K562 (cell line): ENCODE measurements at regions not wholly inside any gene's neighbourhood (a gene's known extent, or its start where the extent isn't known, plus 50 kb on each side); places are given as distances from the start of the nearest gene placed in this dataset.

Source experiments
- ATAC-seq: fragments of 200-7000 bp; cut with Tn5 transposase; 3 replicates; pipeline ENCODE4 v1.9.1; 2020; ENCODE audit warnings: moderate library complexity
- BruUV-seq: library from RNA; stranded (reverse); fragments of 400-500 nt; replicated peaks from 2 replicates; lab custom pipeline; 2021; lab: Mats Ljungman, UMichigan
- CTCF ChIA-PET: fragments of 300-600 bp; formaldehyde crosslinking; extraction: SDS; loops from one replicate; lab custom pipeline; 2021; ENCODE audit warnings: low intra/inter-chr PET ratio; lab: Yijun Ruan, JAX
- POLR2A ChIA-PET: fragments of 300-600, 350-650 bp; sonication (Branson Sonifier 250); formaldehyde crosslinking; extraction: SDS; loops from one replicate; lab custom pipeline; 2021; ENCODE audit warnings: antibody characterized with exemption, inconsistent platforms; lab: Yijun Ruan, JAX
- DNase-seq, 4 experiments: peaks; one replicate each; pipeline versions ENCODE4 v3.0.0 to v3.0.0-alpha.2; 2011 to 2018; ENCODE audit warnings: low spot score in 3 of 4, mixed read lengths in 3 of 4; ENCODE audit errors: extremely low read depth in 1 of 4
- FAIRE-seq: peaks from 2 replicates; lab custom pipeline; 2011; peaks lifted over from hg19 to GRCh38; lab: Jason Lieb, UNC
- H2AFZ ChIP-seq: 2 replicates; pipeline ENCODE4 v1.6.0; 2011; ENCODE audit warnings: low read depth, low read length, control low read depth, inconsistent platforms
- H3K27ac ChIP-seq: fragments of 200-600 bp; 3 replicates; pipeline ENCODE4 v1.8.0; 2011; ENCODE audit warnings: low read depth, mild to moderate bottlenecking, control low read depth, inconsistent platforms, low read length, moderate library complexity, mixed read lengths; ENCODE audit errors: extremely low read depth
- H3K27me3 ChIP-seq, 2 experiments: fragments of 300-600 bp in 1 of 2; 2 replicates in 1 of 2; 3 replicates in 1 of 2; pipeline versions ENCODE4 v1.6.0 to v1.8.0; 2011; ENCODE audit warnings: inconsistent platforms in 2 of 2, low read length in 2 of 2, mild to moderate bottlenecking in 1 of 2, mixed read lengths in 1 of 2, moderate library complexity in 1 of 2; ENCODE audit not compliant: control insufficient read depth in 2 of 2, insufficient read depth in 2 of 2
- H3K36me3 ChIP-seq: fragments of 300-600 bp; 3 replicates; pipeline ENCODE4 v1.8.0; 2011; ENCODE audit warnings: mild to moderate bottlenecking, low read length, inconsistent platforms; ENCODE audit not compliant: control insufficient read depth, insufficient read depth
- H3K4me1 ChIP-seq, 2 experiments: fragments of 200-600 bp in 1 of 2; replicated peaks in 1 of 2; 2 replicates in 1 of 2; 3 replicates in 1 of 2; pipeline versions ENCODE4 v1.5.1 to v1.8.0; 2011; ENCODE audit warnings: inconsistent platforms in 2 of 2, low read length in 2 of 2, mild to moderate bottlenecking in 1 of 2, mixed read lengths in 1 of 2, moderate library complexity in 1 of 2; ENCODE audit not compliant: control insufficient read depth in 2 of 2, insufficient read depth in 2 of 2
- H3K4me2 ChIP-seq: 2 replicates; pipeline ENCODE4 v1.6.1; 2011; ENCODE audit warnings: low read length, control low read depth, inconsistent platforms, mixed read lengths; ENCODE audit not compliant: insufficient read depth
- H3K4me3 ChIP-seq: fragments of 200-600 bp; sonication (generic), shearing (Covaris generic); 2 replicates; pipeline ENCODE4 v1.5.1; 2016; ENCODE audit warnings: control low read depth, inconsistent platforms
- H3K79me2 ChIP-seq: fragments of 200-600 bp; 3 replicates; pipeline ENCODE4 v1.8.0; 2011; ENCODE audit warnings: low read length, inconsistent platforms; ENCODE audit not compliant: control insufficient read depth, insufficient read depth
- H3K9ac ChIP-seq, 2 experiments: 2 replicates each; pipeline versions ENCODE4 v1.6.0 to v1.6.1; 2011; ENCODE audit warnings: low read depth in 2 of 2, low read length in 2 of 2, control low read depth in 1 of 2, inconsistent platforms in 1 of 2, mild to moderate bottlenecking in 1 of 2, mixed read lengths in 1 of 2; ENCODE audit not compliant: insufficient read depth in 1 of 2
- H3K9me1 ChIP-seq: one replicate; pipeline ENCODE4 v1.6.0; 2011; ENCODE audit warnings: inconsistent platforms, mild to moderate bottlenecking, low read length, moderate library complexity; ENCODE audit not compliant: control insufficient read depth, insufficient read depth
- H3K9me3 ChIP-seq: replicated peaks from 2 replicates; pipeline ENCODE4 v1.5.1; 2011; ENCODE audit warnings: low read depth, low read length, inconsistent platforms; ENCODE audit not compliant: control insufficient read depth, insufficient read depth
- H4K20me1 ChIP-seq: replicated peaks from 2 replicates; pipeline ENCODE4 v1.6.1; 2011; ENCODE audit warnings: low read length, inconsistent platforms, mixed read lengths; ENCODE audit not compliant: control insufficient read depth, insufficient read depth
- ATF3 ChIP-seq, 2 experiments: fragments of 450-650 bp in 1 of 2; sonication (generic) in 1 of 2; formaldehyde crosslinking in 1 of 2; IDR thresholded peaks in 1 of 2; conservative IDR thresholded peaks in 1 of 2; 2 replicates each; pipeline versions ENCODE4 v1.6.1 to v1.8.1; 2016 to 2023; ENCODE audit warnings: mild to moderate bottlenecking in 2 of 2, moderate library complexity in 2 of 2, inconsistent platforms in 1 of 2, missing genetic modification reagents in 1 of 2
- CEBPB ChIP-seq: fragments of 450-650 bp; IDR thresholded peaks from 2 replicates; pipeline ENCODE4 v1.6.1; 2016; ENCODE audit warnings: missing genetic modification characterization, missing compliant biosample characterization
- GTF2A2 ChIP-seq: IDR thresholded peaks from 2 replicates; pipeline ENCODE4 v1.6.1; 2016; ENCODE audit warnings: mild to moderate bottlenecking, missing genetic modification characterization, missing compliant biosample characterization
- HNRNPLL ChIP-seq: fragments of 200-400 bp; formaldehyde crosslinking; IDR thresholded peaks from 2 replicates; pipeline ENCODE4 v1.6.1; 2017; ENCODE audit warnings: low read length, low read depth, mild to moderate bottlenecking; ENCODE audit not compliant: poor library complexity, severe bottlenecking
- KAT7 ChIP-seq: sonication (generic); formaldehyde crosslinking; IDR thresholded peaks from 2 replicates; pipeline ENCODE4 v1.8.0; 2022; ENCODE audit warnings: missing genetic modification reagents, mild to moderate bottlenecking, borderline replicate concordance
- KDM5B ChIP-seq: fragments of 200-600 bp; sonication (generic); IDR thresholded peaks from 2 replicates; pipeline ENCODE4 v1.6.1; 2012; ENCODE audit warnings: low read depth, mild to moderate bottlenecking, moderate library complexity, low read length, control low read depth, inconsistent platforms; ENCODE audit not compliant: insufficient replicate concordance
- NR4A1 ChIP-seq, 2 experiments: fragments of 250-450 bp in 1 of 2; fragments of 450-650 bp in 1 of 2; sonication (Bioruptor Pico) in 1 of 2; IDR thresholded peaks; 2 replicates each; pipeline versions ENCODE4 v1.4.0 to v1.6.1; 2016 to 2020; ENCODE audit warnings: mild to moderate bottlenecking in 2 of 2, missing compliant biosample characterization in 1 of 2, missing genetic modification characterization in 1 of 2, moderate library complexity in 1 of 2
- SMAD3 ChIP-seq: fragments of 450-650 bp; formaldehyde crosslinking; conservative IDR thresholded peaks from 2 replicates; pipeline ENCODE4 v1.4.0; 2020; ENCODE audit warnings: mild to moderate bottlenecking
- SMARCE1 ChIP-seq: fragments of 450-650 bp; IDR thresholded peaks from 2 replicates; pipeline ENCODE4 v1.7.1; 2016; ENCODE audit warnings: mild to moderate bottlenecking
- TOE1 ChIP-seq, 2 experiments: fragments of 450-650 bp in 1 of 2; sonication (generic) in 1 of 2; formaldehyde crosslinking in 1 of 2; IDR thresholded peaks; 2 replicates each; pipeline versions ENCODE4 v1.7.1 to v1.8.0; 2016 to 2022; ENCODE audit warnings: borderline replicate concordance in 2 of 2, mild to moderate bottlenecking in 2 of 2, antibody characterized with exemption in 1 of 2, inconsistent platforms in 1 of 2, low read depth in 1 of 2, missing genetic modification reagents in 1 of 2, moderate library complexity in 1 of 2
- ZNF354B ChIP-seq: fragments of 250-450 bp; sonication (Bioruptor Pico); IDR thresholded peaks from 2 replicates; pipeline ENCODE4 v1.4.0; 2020
- ZNF644 ChIP-seq: fragments of 200-800 bp; sonication (Bioruptor generic); IDR thresholded peaks from 2 replicates; pipeline ENCODE4 v1.6.1; 2016; ENCODE audit warnings: low read depth, missing genetic modification characterization, missing compliant biosample characterization
- WGBS: fragments of 100-300 bp; shearing (Covaris generic); methylation state at CpG from one replicate; pipeline ENCODE4 v1.1.6; 2016; ENCODE audit warnings: low coverage, mixed read lengths; ENCODE audit not compliant: insufficient coverage; ENCODE audit errors: missing lambda C conversion rate; 5-methylcytosine and 5-hydroxymethylcytosine counted together
- in situ Hi-C: fragments of 300-500 bp; cut with MboI; formaldehyde crosslinking; loops from 4 replicates; pipeline ENCODE4 v1.15.0; 2018; ENCODE audit warnings: inconsistent platforms, mixed read lengths
- intact Hi-C: fragments of 100-400 bp; cut with micrococcal nuclease; formaldehyde crosslinking; loops from 2 replicates; pipeline ENCODE4 v1.14.2; 2022
- TF ChIP-seq, protein P1 (sequence below): sonication (generic); formaldehyde crosslinking; IDR thresholded peaks from 2 replicates; pipeline ENCODE4 v1.8.0; 2022; ENCODE audit warnings: missing genetic modification reagents, mild to moderate bottlenecking, borderline replicate concordance
- TF ChIP-seq, protein P2 (sequence below): fragments of 150-350 bp; IDR thresholded peaks from 2 replicates; pipeline ENCODE4 v1.6.1; 2014; ENCODE audit warnings: low read depth, mild to moderate bottlenecking, low read length, borderline replicate concordance

- 16% methylated on average over 31 of the region's 31 CpGs for WGBS
- ChIA-PET CTCF (no interaction called here), POLR2A (interaction anchor here (0.9 to 1.3 kb wide), 2 partner anchors 9 to 12 kb away, joined by 3 to 4 read pairs; no protein-coding TSS in a partner anchor)
- no peaks in the 10 kb centered on the region for H3K9me3 ChIP-seq
- H3K27ac ChIP-seq, result no peak overlapping the region
- H3K4me2 ChIP-seq, result no peak overlapping the region
- H3K36me3 ChIP-seq, result no peaks in the 10 kb centered on the region
- FAIRE-seq (no peak), DNase-seq (peak in 2 of 4 experiments; percentile 36 to 48), ATAC-seq (no peak)
- intact Hi-C loops, result no loop called here
- H3K4me3 ChIP-seq, result no peak overlapping the region
- no TSS peak for BruUV-seq
- in situ Hi-C loops, result loop anchor here (10.0 kb wide), 1 partner anchor 423 kb away; no protein-coding TSS in a partner anchor
- no peak overlapping the region for H2AFZ ChIP-seq
- H4K20me1 ChIP-seq, result peaks cover 2% of the 10 kb centered on the region; the same call in 1 of the 2 replicates
- peaks cover 11 to 12% of the 10 kb centered on the region in 2 experiments for H3K4me1 ChIP-seq
- no peak overlapping the region for H3K9ac ChIP-seq
- peaks cover 25 to 35% of the 10 kb centered on the region in 2 experiments; a peak in 4 of 5 replicates for H3K27me3 ChIP-seq
- no peaks in the 10 kb centered on the region for H3K79me2 ChIP-seq
- H3K9me1 ChIP-seq, result no peaks in the 10 kb centered on the region
- peak; percentile 93 for TF ChIP-seq ATF3 (IDR thresholded peaks at IDR 0.05)
- TF ChIP-seq ATF3 (CRISPR knock-in tag; conservative IDR thresholded peaks at IDR 0.05), result no peak
- no peak for TF ChIP-seq KAT7
- TF ChIP-seq TOE1 (IDR thresholded peaks at IDR 0.05; ENCODE audit: borderline replicate concordance), result no peak
- TF ChIP-seq TOE1 (CRISPR knock-in tag; IDR thresholded peaks at IDR 0.05; ENCODE audit: borderline replicate concordance, low read depth), result no peak
- no peak for TF ChIP-seq NR4A1 (CRISPR knock-in tag; IDR thresholded peaks at IDR 0.05)
- TF ChIP-seq NR4A1 (tag; IDR thresholded peaks at IDR 0.05), result no peak
- no peak for TF ChIP-seq KDM5B
- TF ChIP-seq, protein P1, sequence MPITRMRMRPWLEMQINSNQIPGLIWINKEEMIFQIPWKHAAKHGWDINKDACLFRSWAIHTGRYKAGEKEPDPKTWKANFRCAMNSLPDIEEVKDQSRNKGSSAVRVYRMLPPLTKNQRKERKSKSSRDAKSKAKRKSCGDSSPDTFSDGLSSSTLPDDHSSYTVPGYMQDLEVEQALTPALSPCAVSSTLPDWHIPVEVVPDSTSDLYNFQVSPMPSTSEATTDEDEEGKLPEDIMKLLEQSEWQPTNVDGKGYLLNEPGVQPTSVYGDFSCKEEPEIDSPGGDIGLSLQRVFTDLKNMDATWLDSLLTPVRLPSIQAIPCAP (CRISPR knock-in tag), result no peak
- TF ChIP-seq SMARCE1, result no peak
- no peak for TF ChIP-seq ZNF354B
- TF ChIP-seq HNRNPLL, result peak; percentile 99
- no peak for TF ChIP-seq SMAD3 (CRISPR knock-in tag)
- no peak for TF ChIP-seq GTF2A2
- no peak for TF ChIP-seq ZNF644 (tag)
- peak; percentile 87 for TF ChIP-seq CEBPB
- TF ChIP-seq, protein P2, sequence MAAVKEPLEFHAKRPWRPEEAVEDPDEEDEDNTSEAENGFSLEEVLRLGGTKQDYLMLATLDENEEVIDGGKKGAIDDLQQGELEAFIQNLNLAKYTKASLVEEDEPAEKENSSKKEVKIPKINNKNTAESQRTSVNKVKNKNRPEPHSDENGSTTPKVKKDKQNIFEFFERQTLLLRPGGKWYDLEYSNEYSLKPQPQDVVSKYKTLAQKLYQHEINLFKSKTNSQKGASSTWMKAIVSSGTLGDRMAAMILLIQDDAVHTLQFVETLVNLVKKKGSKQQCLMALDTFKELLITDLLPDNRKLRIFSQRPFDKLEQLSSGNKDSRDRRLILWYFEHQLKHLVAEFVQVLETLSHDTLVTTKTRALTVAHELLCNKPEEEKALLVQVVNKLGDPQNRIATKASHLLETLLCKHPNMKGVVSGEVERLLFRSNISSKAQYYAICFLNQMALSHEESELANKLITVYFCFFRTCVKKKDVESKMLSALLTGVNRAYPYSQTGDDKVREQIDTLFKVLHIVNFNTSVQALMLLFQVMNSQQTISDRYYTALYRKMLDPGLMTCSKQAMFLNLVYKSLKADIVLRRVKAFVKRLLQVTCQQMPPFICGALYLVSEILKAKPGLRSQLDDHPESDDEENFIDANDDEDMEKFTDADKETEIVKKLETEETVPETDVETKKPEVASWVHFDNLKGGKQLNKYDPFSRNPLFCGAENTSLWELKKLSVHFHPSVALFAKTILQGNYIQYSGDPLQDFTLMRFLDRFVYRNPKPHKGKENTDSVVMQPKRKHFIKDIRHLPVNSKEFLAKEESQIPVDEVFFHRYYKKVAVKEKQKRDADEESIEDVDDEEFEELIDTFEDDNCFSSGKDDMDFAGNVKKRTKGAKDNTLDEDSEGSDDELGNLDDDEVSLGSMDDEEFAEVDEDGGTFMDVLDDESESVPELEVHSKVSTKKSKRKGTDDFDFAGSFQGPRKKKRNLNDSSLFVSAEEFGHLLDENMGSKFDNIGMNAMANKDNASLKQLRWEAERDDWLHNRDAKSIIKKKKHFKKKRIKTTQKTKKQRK, result no peak
Observed at GRCh38 chr4:153151535-153152455, 52.4 kb upstream of the TRIM2 start.
